Cardiac muscle cell (in vitro differentiated cells and primary cell): ENCODE measurements at regions not wholly inside any gene's neighbourhood (a gene's known extent, or its start where the extent isn't known, plus 50 kb on each side); places are given as distances from the start of the nearest gene placed in this dataset.

Experiments used
- DNase-seq, 2 donors: peaks; one replicate each; pipeline versions ENCODE4 v3.0.0 to v3.0.0-alpha.2; 2010 to 2017; ENCODE audit warnings: low read depth in 1 of 2, low spot score in 1 of 2
- H3K27ac ChIP-seq: fragments of 200-600 bp; sonication (generic); 2 replicates; pipeline ENCODE4 v1.5.1; 2016
- H3K27me3 ChIP-seq: fragments of 200-600 bp; sonication (generic); 2 replicates; pipeline ENCODE4 v1.6.0; 2016; ENCODE audit warnings: control low read depth
- H3K36me3 ChIP-seq: fragments of 200-600 bp; sonication (generic); 2 replicates; pipeline ENCODE4 v1.5.1; 2016; ENCODE audit warnings: control low read depth
- H3K4me1 ChIP-seq: fragments of 200-600 bp; sonication (generic); 2 replicates; pipeline ENCODE4 v1.8.1; 2017; ENCODE audit warnings: low read depth, mild to moderate bottlenecking, mixed run types
- H3K4me3 ChIP-seq: fragments of 200-600 bp; sonication (generic); 2 replicates; pipeline ENCODE4 v1.5.1; 2016; ENCODE audit warnings: mild to moderate bottlenecking
- H3K9me3 ChIP-seq: fragments of 200-600 bp; sonication (generic); 2 replicates; pipeline ENCODE4 v1.5.1; 2017; ENCODE audit warnings: low read depth, mild to moderate bottlenecking, control low read depth
- TF ChIP-seq, protein P1 (sequence below): IDR thresholded peaks from 2 replicates; pipeline ENCODE4 v1.5.1; 2012; ENCODE audit warnings: low read depth, mild to moderate bottlenecking, low read length

DNA sequence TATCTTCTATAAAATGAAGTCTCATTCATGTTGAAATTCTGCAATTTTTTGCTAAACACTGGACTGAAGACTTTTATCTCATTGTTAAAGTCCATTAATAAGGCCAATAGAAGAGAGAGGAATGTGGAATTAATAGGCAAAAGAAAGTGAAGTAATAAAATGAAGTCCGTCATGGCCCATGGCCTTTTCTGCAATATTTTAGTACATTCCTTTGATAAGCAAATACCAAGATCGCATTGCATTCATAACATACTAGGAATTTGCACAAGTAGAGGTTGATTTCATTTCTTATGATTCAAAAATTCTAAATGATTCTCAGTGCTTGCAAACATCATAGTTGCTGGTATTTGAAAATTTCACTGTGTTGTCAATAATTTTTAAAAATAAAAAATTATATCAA is 664.0 kb downstream of the NR2F1-AS1 start:
- Histone ChIP-seq H3K27ac (no peak overlapping the region), H3K9me3 (no peaks in the 10 kb centered on the region), H3K27me3 (peaks cover 92% of the 10 kb centered on the region), H3K4me1 (no peaks in the 10 kb centered on the region), H3K36me3 (no peaks in the 10 kb centered on the region), H3K4me3 (no peak overlapping the region)
- TF ChIP-seq, protein P1, sequence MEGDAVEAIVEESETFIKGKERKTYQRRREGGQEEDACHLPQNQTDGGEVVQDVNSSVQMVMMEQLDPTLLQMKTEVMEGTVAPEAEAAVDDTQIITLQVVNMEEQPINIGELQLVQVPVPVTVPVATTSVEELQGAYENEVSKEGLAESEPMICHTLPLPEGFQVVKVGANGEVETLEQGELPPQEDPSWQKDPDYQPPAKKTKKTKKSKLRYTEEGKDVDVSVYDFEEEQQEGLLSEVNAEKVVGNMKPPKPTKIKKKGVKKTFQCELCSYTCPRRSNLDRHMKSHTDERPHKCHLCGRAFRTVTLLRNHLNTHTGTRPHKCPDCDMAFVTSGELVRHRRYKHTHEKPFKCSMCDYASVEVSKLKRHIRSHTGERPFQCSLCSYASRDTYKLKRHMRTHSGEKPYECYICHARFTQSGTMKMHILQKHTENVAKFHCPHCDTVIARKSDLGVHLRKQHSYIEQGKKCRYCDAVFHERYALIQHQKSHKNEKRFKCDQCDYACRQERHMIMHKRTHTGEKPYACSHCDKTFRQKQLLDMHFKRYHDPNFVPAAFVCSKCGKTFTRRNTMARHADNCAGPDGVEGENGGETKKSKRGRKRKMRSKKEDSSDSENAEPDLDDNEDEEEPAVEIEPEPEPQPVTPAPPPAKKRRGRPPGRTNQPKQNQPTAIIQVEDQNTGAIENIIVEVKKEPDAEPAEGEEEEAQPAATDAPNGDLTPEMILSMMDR: no peak
- DNase-seq: peak in 1 of 2 donors; percentile 86

DNA sequence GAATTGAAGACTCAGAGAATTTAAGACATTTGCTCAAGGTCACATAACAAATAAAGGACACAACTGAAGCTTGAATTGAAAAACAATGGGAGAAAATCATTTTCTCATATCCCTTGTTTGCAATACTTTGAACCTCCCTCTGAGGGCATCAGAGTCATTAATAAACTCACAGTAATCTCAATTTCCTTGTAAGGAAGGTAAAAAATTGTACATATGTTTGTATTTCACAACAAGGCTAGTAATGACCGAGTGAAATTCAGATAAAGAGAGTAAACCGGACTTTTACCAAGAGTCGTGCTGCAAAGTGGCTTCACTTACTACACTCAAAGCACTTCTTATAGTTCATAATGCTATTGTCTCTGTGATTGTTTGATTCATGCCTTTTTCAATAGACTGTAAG is 665.0 kb downstream of the NR2F1-AS1 start:
- H3K4me1 ChIP-seq: no peaks in the 10 kb centered on the region
- peaks cover 94% of the 10 kb centered on the region for H3K27me3 ChIP-seq
- H3K9me3 ChIP-seq: no peaks in the 10 kb centered on the region
- no peaks in the 10 kb centered on the region for H3K36me3 ChIP-seq
- H3K4me3 ChIP-seq: no peak overlapping the region
- DNase-seq: peak in 1 of 2 donors; percentile 85
- TF ChIP-seq, protein P1: peak; percentile 50
- H3K27ac ChIP-seq: no peak overlapping the region

DNA sequence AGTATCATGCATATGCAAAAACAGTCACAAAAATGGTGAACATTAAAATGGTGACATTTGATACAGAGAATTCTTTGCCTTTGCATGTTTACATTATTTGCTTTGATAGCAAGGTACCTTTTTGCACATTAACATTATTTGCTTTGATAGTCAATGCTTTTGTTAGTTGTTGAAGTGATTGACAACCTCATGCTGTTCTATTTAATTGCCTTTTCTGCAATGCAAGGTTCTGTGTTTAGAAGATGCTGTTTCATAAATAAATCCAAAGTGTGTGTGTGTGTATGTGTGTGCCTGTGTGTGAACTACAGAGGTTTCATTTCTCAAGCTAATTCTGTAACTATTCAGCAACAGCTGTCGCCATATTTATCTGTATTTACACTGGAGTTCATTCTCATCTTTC is 668.7 kb downstream of the NR2F1-AS1 start:
- H3K27me3 ChIP-seq: peaks cover 90% of the 10 kb centered on the region
- peaks cover 7% of the 10 kb centered on the region for H3K4me1 ChIP-seq
- no peaks in the 10 kb centered on the region for H3K36me3 ChIP-seq
- H3K27ac ChIP-seq: no peak overlapping the region
- H3K9me3 ChIP-seq: no peaks in the 10 kb centered on the region
- H3K4me3 ChIP-seq: no peak overlapping the region
- no peak for DNase-seq
- TF ChIP-seq, protein P1: no peak

DNA sequence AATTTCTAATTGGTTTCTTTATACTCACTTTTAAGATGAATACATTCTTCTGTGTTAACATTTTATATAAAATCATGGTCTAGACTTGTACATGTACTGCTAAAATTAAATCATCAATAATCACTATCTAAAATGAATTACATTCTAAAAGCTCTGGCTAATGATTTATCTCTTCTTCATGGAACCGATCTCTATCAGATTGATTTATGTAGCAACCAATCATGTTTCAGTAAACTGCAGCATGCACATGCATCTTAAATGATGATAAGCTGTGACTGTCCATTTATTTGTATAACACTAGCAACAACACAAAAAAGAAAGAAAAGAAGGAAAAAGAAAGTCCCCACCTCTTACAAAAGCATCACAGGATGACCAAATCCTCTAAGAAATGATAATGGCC is 669.2 kb downstream of the NR2F1-AS1 start:
- TF ChIP-seq, protein P1: no peak

DNA sequence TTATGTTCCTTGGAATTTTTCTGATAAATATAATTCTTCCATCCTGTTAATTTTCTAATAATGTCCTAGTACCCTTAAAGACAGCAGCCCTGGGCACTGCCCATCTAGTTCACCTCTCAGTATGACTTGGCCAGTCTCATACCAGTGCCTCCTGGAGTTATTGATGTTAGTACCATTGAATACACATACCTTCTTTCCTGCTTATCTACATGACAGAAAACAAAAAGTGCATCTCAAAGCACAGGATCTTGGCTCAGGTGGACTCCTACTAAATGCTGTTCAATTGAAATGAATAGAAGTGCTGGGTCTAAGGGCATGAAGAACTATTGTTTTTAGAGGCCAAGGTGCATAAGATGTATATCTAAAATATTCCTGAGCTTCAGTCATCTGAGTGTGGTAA is 669.7 kb downstream of the NR2F1-AS1 start:
- no peaks in the 10 kb centered on the region for H3K36me3 ChIP-seq
- DNase-seq: no peak
- H3K9me3 ChIP-seq: no peaks in the 10 kb centered on the region
- TF ChIP-seq, protein P1: no peak
- H3K27ac ChIP-seq: no peak overlapping the region
- H3K27me3 ChIP-seq: peaks cover 90% of the 10 kb centered on the region
- H3K4me1 ChIP-seq: peaks cover 7% of the 10 kb centered on the region
- H3K4me3 ChIP-seq: no peak overlapping the region

More for the DNA sequence above, 669.2 kb downstream of the NR2F1-AS1 start:
- Histone ChIP-seq H3K9me3 (no peaks in the 10 kb centered on the region), H3K4me3 (no peak overlapping the region), H3K27ac (no peak overlapping the region), H3K4me1 (peaks cover 7% of the 10 kb centered on the region), H3K27me3 (peaks cover 90% of the 10 kb centered on the region), H3K36me3 (no peaks in the 10 kb centered on the region)
- no peak for DNase-seq

DNA sequence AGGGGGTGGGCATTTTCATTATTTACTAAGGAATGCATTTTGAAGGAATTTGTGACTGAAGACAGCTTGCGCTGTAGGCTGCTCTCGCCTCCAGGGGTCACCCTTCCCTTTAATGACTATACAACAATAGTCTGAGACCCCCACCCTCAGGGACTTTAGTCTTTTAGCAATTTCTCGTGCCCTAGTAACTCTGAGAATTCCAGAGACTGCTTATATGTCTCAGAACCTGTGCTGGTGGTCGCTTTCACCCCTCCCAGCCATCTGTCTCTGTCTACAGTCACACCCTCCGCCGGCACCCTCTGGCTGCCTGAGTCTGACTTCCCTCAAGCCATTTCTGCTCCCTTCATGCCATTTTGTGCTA is 671.4 kb downstream of the NR2F1-AS1 start:
- peaks cover 7% of the 10 kb centered on the region for H3K4me1 ChIP-seq
- DNase-seq: peak; percentile 57
- TF ChIP-seq, protein P1: peak; percentile 69
- H3K4me3 ChIP-seq: no peak overlapping the region
- peaks cover 92% of the 10 kb centered on the region for H3K27me3 ChIP-seq
- H3K36me3 ChIP-seq: no peaks in the 10 kb centered on the region
- no peaks in the 10 kb centered on the region for H3K9me3 ChIP-seq
- H3K27ac ChIP-seq: no peak overlapping the region
